H1 (cell line): ENCODE measurements at regions not wholly inside any gene's neighbourhood (a gene's known extent, or its start where the extent isn't known, plus 50 kb on each side); places are given as distances from the start of the nearest gene placed in this dataset.
A peak's percentile ranks its signal among the peaks of the same experiment; 100 is the strongest.
"Not testable (repeated sequence)": the region's sequence is repeated elsewhere in the genome, so short reads cannot be mapped to it uniquely, and the experiment has no call there.

ENCODE experiments used
- CTCF ChIA-PET: fragments of 300-600 bp; sonication (Branson Sonifier 250); formaldehyde crosslinking; loops from one replicate; lab custom pipeline; 2021; ENCODE audit not compliant: partially characterized antibody; lab: Charles Lee
- POLR2A ChIA-PET: fragments of 300-600 bp; sonication (Branson Sonifier 250); formaldehyde crosslinking; loops from one replicate; lab custom pipeline; 2021; ENCODE audit warnings: inconsistent platforms; ENCODE audit not compliant: partially characterized antibody; lab: Charles Lee
- DNase-seq, 2 experiments: peaks; one replicate each; pipeline versions ENCODE4 v3.0.0 to v3.0.0-alpha.2; 2010 to 2022; ENCODE audit warnings: low spot score in 2 of 2, low read depth in 1 of 2, mixed read lengths in 1 of 2
- FAIRE-seq: peaks from 2 replicates; lab custom pipeline; 2011; peaks lifted over from hg19 to GRCh38; lab: Jason Lieb, UNC
- H2AFZ ChIP-seq: 2 replicates; pipeline ENCODE4 v1.8.1; 2012; ENCODE audit warnings: low read length, inconsistent platforms
- H2AK5ac ChIP-seq: 2 replicates; pipeline ENCODE4 v1.6.1; 2013; ENCODE audit warnings: low read depth, low read length
- H2BK120ac ChIP-seq: replicated peaks from 2 replicates; pipeline ENCODE3; 2013; ENCODE audit warnings: low read depth, low read length, inconsistent platforms
- H2BK12ac ChIP-seq: 2 replicates; pipeline ENCODE4 v1.6.1; 2013; ENCODE audit warnings: low read depth, low read length
- H2BK15ac ChIP-seq: 2 replicates; pipeline ENCODE4 v1.6.1; 2013; ENCODE audit warnings: low read length
- H2BK20ac ChIP-seq: 2 replicates; pipeline ENCODE4 v1.6.1; 2013; ENCODE audit warnings: low read length
- H2BK5ac ChIP-seq: 2 replicates; pipeline ENCODE4 v1.6.1; 2013; ENCODE audit warnings: low read depth, low read length
- H3K14ac ChIP-seq: 2 replicates; pipeline ENCODE4 v1.6.1; 2013; ENCODE audit warnings: inconsistent platforms; ENCODE audit not compliant: insufficient read length
- H3K18ac ChIP-seq: 2 replicates; pipeline ENCODE4 v1.6.1; 2013; ENCODE audit warnings: low read length; ENCODE audit errors: extremely low read depth
- H3K23ac ChIP-seq: 2 replicates; pipeline ENCODE4 v1.6.1; 2013; ENCODE audit warnings: inconsistent platforms; ENCODE audit not compliant: insufficient read length
- H3K23me2 ChIP-seq: 2 replicates; pipeline ENCODE4 v1.6.1; 2013; ENCODE audit warnings: low read depth, low read length
- H3K27ac ChIP-seq: 2 replicates; pipeline ENCODE4 v1.6.1; 2011; ENCODE audit warnings: low read depth, low read length, inconsistent platforms
- H3K27me3 ChIP-seq, 4 experiments: replicated peaks in 1 of 4; 1 replicate in 1 of 4; 2 replicates in 3 of 4; pipeline versions ENCODE4 v1.6.1 to v1.8.1; 2011 to 2013; ENCODE audit warnings: low read length in 3 of 4, mild to moderate bottlenecking in 3 of 4, inconsistent platforms in 2 of 4, mixed read lengths in 2 of 4, moderate library complexity in 1 of 4; ENCODE audit not compliant: control insufficient read depth in 3 of 4, insufficient read depth in 3 of 4; ENCODE audit errors: extremely low read depth in 1 of 4
- H3K36me3 ChIP-seq, 4 experiments: 2 replicates each; pipeline versions ENCODE4 v1.6.1 to v1.8.1; 2011 to 2013; ENCODE audit warnings: mild to moderate bottlenecking in 4 of 4, low read length in 3 of 4, moderate library complexity in 2 of 4, control low read depth in 1 of 4, inconsistent platforms in 1 of 4; ENCODE audit not compliant: insufficient read depth in 4 of 4, control insufficient read depth in 2 of 4
- H3K4ac ChIP-seq: replicated peaks from 2 replicates; pipeline ENCODE3; 2013; ENCODE audit warnings: low read length, low read depth, mixed read lengths, inconsistent platforms; ENCODE audit not compliant: insufficient read length
- H3K4me1 ChIP-seq, 4 experiments: replicated peaks in 1 of 4; 1 replicate in 1 of 4; 2 replicates in 3 of 4; pipeline versions ENCODE4 v1.6.1 to v1.8.1; 2011 to 2013; ENCODE audit warnings: low read length in 3 of 4, inconsistent platforms in 2 of 4, mixed read lengths in 1 of 4; ENCODE audit not compliant: insufficient read depth in 4 of 4, control insufficient read depth in 3 of 4
- H3K4me2 ChIP-seq, 2 experiments: 2 replicates each; pipeline versions ENCODE4 v1.6.1 to v1.8.1; 2011 to 2013; ENCODE audit warnings: low read depth in 2 of 2, low read length in 2 of 2, control low read depth in 1 of 2, inconsistent platforms in 1 of 2, mild to moderate bottlenecking in 1 of 2; ENCODE audit not compliant: insufficient read depth in 1 of 2
- H3K4me3 ChIP-seq, 4 experiments: fragments of 200-600, 300-600 bp in 1 of 4; sonication (generic), shearing (Covaris generic), sonication (Bioruptor Twin) in 1 of 4; 2 replicates each; pipeline versions ENCODE4 v1.5.1 to v1.8.1; 2011 to 2016; ENCODE audit warnings: low read length in 4 of 4, low read depth in 3 of 4, control low read depth in 2 of 4, inconsistent platforms in 2 of 4, mild to moderate bottlenecking in 2 of 4, mixed read lengths in 1 of 4, moderate library complexity in 1 of 4; ENCODE audit not compliant: insufficient read depth in 2 of 4; ENCODE audit errors: extremely low read depth in 1 of 4
- H3K56ac ChIP-seq: replicated peaks from 2 replicates; pipeline ENCODE3; 2013; ENCODE audit warnings: low read depth, mild to moderate bottlenecking, mixed read lengths, low read length, inconsistent platforms; ENCODE audit not compliant: insufficient read length
- H3K79me1 ChIP-seq: 2 replicates; pipeline ENCODE4 v1.6.1; 2013; ENCODE audit warnings: low read depth, low read length, control low read depth
- H3K79me2 ChIP-seq, 2 experiments: 2 replicates each; pipeline versions ENCODE4 v1.6.1 to v1.8.1; 2012 to 2013; ENCODE audit warnings: low read length in 2 of 2, mild to moderate bottlenecking in 2 of 2, inconsistent platforms in 1 of 2; ENCODE audit not compliant: insufficient read depth in 2 of 2, control insufficient read depth in 1 of 2
- H3K9ac ChIP-seq, 4 experiments: replicated peaks in 1 of 4; 1 replicate in 1 of 4; 2 replicates in 3 of 4; pipeline versions ENCODE4 v1.6.1 to v1.8.1; 2011 to 2013; ENCODE audit warnings: low read depth in 3 of 4, low read length in 3 of 4, control low read depth in 2 of 4, mild to moderate bottlenecking in 2 of 4, moderate library complexity in 2 of 4, inconsistent platforms in 1 of 4; ENCODE audit errors: extremely low read depth in 1 of 4
- H3K9me3 ChIP-seq, 2 experiments: 2 replicates each; pipeline versions ENCODE4 v1.6.1 to v1.8.1; 2012 to 2013; ENCODE audit warnings: mild to moderate bottlenecking in 2 of 2, moderate library complexity in 2 of 2, control low read depth in 1 of 2, inconsistent platforms in 1 of 2, low read depth in 1 of 2, low read length in 1 of 2, mixed read lengths in 1 of 2; ENCODE audit not compliant: insufficient read depth in 2 of 2
- H4K20me1 ChIP-seq, 2 experiments: replicated peaks in 1 of 2; 2 replicates each; pipeline versions ENCODE3 to v1.8.1; 2011 to 2013; ENCODE audit warnings: inconsistent platforms in 2 of 2, low read length in 2 of 2, mild to moderate bottlenecking in 1 of 2; ENCODE audit not compliant: insufficient read depth in 2 of 2, control insufficient read depth in 1 of 2
- H4K5ac ChIP-seq: 2 replicates; pipeline ENCODE4 v1.6.1; 2013; ENCODE audit warnings: low read length, low read depth, mixed read lengths, inconsistent platforms; ENCODE audit not compliant: insufficient read length
- H4K8ac ChIP-seq: 2 replicates; pipeline ENCODE4 v1.8.0; 2013; ENCODE audit warnings: mild to moderate bottlenecking, moderate library complexity, low read length, inconsistent platforms; ENCODE audit not compliant: insufficient read depth; ENCODE audit errors: extremely low read depth
- H4K91ac ChIP-seq: replicated peaks from 2 replicates; pipeline ENCODE3; 2013; ENCODE audit warnings: low read length, mixed read lengths, inconsistent platforms; ENCODE audit not compliant: insufficient read length
- BACH1 ChIP-seq: IDR thresholded peaks from 2 replicates; pipeline ENCODE4 v1.6.1; 2012; ENCODE audit warnings: low read length, improper control_type of control experiment
- WGBS, 2 experiments: shearing (Covaris generic) in 1 of 2; methylation state at CpG; one replicate each; pipeline versions ENCODE4 v1.1.6 to v1.1.7; 2013 to 2015; ENCODE audit warnings: low lambda C conversion rate in 2 of 2, mixed read lengths in 2 of 2, inconsistent platforms in 1 of 2, low coverage in 1 of 2, missing lambda C conversion rate in 1 of 2; ENCODE audit not compliant: insufficient replicate concordance in 2 of 2, insufficient coverage in 1 of 2, insufficient read length in 1 of 2; ENCODE audit errors: extremely low coverage in 1 of 2, missing lambda C conversion rate in 1 of 2; 5-methylcytosine and 5-hydroxymethylcytosine counted together

GRCh38 chr2:132337844-132338243 lies 78.8 kb upstream of the GPR39 start:
- WGBS, 2 experiments, result 60% methylated on average over 1 of the region's 5 CpGs; no CpG with 5 or more reads in 1 of the 2 experiments

More at GRCh38 chr2:132337844-132338243, 78.8 kb upstream of the GPR39 start:
- H4K5ac ChIP-seq, H2BK120ac ChIP-seq, H4K20me1 ChIP-seq, H3K79me1 ChIP-seq, H3K27ac ChIP-seq, H3K56ac ChIP-seq, H4K91ac ChIP-seq, H2BK12ac ChIP-seq, H2BK20ac ChIP-seq, H3K23ac ChIP-seq, H3K9me3 ChIP-seq, H3K4me2 ChIP-seq, H3K27me3 ChIP-seq, POLR2A ChIA-PET, H3K36me3 ChIP-seq, H3K14ac ChIP-seq, H3K4me3 ChIP-seq, H3K4ac ChIP-seq, H3K23me2 ChIP-seq, H2BK5ac ChIP-seq, H3K79me2 ChIP-seq, CTCF ChIA-PET, FAIRE-seq, DNase-seq, H3K9ac ChIP-seq, H2AFZ ChIP-seq, H3K4me1 ChIP-seq, H3K18ac ChIP-seq, H2AK5ac ChIP-seq, H4K8ac ChIP-seq, H2BK15ac ChIP-seq: not testable (repeated sequence)
- TF ChIP-seq BACH1, result peak; percentile 51; the same call in 1 of the 2 replicates
